ENCODE measurements at regions not wholly inside any gene's neighbourhood (a gene's known extent, or its start where the extent isn't known, plus 50 kb on each side); places are given as distances from the start of the nearest gene placed in this dataset.

- intact Hi-C loops (cut with micrococcal nuclease; ENCODE audit: unreplicated experiment) = no loop called here
- Mint-ChIP-seq H3K36me3 (ENCODE audit: insufficient read depth, unreplicated experiment) (no peaks in the 10 kb centered on the region), H3K9me3 (ENCODE audit: unreplicated experiment) (no peaks in the 10 kb centered on the region), H3K27ac (ENCODE audit: unreplicated experiment) (no peak overlapping the region), H3K27me3 (ENCODE audit: insufficient read depth, unreplicated experiment) (no peaks in the 10 kb centered on the region), H3K4me1 (ENCODE audit: low read depth, unreplicated experiment) (no peaks in the 10 kb centered on the region), H3K4me3 (ENCODE audit: unreplicated experiment) (no peak overlapping the region)
- H3K9me3 ChIP-seq = peaks cover 4% of the 10 kb centered on the region; the same call in 1 of the 2 replicates
- ChIA-PET CTCF (no interaction called here), POLR2A (no interaction called here)
- no peak for DNase-seq
- no peak overlapping the region for H3K4me3 ChIP-seq (ENCODE audit: low read depth, low read length)
- H3K36me3 ChIP-seq (ENCODE audit: control insufficient read depth, insufficient read depth, low read length) = no peaks in the 10 kb centered on the region
- TF ChIP-seq, protein P1, sequence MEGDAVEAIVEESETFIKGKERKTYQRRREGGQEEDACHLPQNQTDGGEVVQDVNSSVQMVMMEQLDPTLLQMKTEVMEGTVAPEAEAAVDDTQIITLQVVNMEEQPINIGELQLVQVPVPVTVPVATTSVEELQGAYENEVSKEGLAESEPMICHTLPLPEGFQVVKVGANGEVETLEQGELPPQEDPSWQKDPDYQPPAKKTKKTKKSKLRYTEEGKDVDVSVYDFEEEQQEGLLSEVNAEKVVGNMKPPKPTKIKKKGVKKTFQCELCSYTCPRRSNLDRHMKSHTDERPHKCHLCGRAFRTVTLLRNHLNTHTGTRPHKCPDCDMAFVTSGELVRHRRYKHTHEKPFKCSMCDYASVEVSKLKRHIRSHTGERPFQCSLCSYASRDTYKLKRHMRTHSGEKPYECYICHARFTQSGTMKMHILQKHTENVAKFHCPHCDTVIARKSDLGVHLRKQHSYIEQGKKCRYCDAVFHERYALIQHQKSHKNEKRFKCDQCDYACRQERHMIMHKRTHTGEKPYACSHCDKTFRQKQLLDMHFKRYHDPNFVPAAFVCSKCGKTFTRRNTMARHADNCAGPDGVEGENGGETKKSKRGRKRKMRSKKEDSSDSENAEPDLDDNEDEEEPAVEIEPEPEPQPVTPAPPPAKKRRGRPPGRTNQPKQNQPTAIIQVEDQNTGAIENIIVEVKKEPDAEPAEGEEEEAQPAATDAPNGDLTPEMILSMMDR (IDR thresholded peaks at IDR 0.05; ENCODE audit: insufficient read depth in 1 of 2, low read depth in 1 of 2, low read length in 1 of 2, severe bottlenecking in 1 of 2, unreplicated experiment in 1 of 2) = no peak
- no peaks in the 10 kb centered on the region for H3K4me1 ChIP-seq
- no TSS peak for BruUV-seq (replicated peaks)
- H3K27me3 ChIP-seq (replicated peaks; ENCODE audit: control insufficient read depth, insufficient read depth, low read length) = no peaks in the 10 kb centered on the region
These were observed 563.3 kb downstream of the DOK5 start for GRCh38 chr20:55038684-55039083.

GRCh38 chr20:55031971-55032370 is 556.6 kb downstream of the DOK5 start:
- no peaks in the 10 kb centered on the region for H3K9me3 Mint-ChIP-seq (ENCODE audit: unreplicated experiment)
- DNase-seq = no peak
- BruUV-seq (replicated peaks) = no TSS peak
- intact Hi-C loops (cut with micrococcal nuclease; ENCODE audit: unreplicated experiment) = no loop called here
- H3K27me3 ChIP-seq (replicated peaks; ENCODE audit: control insufficient read depth, insufficient read depth, low read length) = no peaks in the 10 kb centered on the region
- no peaks in the 10 kb centered on the region for H3K4me1 ChIP-seq
- ChIA-PET POLR2A (no interaction called here), CTCF (no interaction called here)
- H3K27ac Mint-ChIP-seq (ENCODE audit: unreplicated experiment) = no peak overlapping the region
- H3K36me3 Mint-ChIP-seq (ENCODE audit: insufficient read depth, unreplicated experiment) = no peaks in the 10 kb centered on the region
- no peaks in the 10 kb centered on the region for H3K36me3 ChIP-seq (ENCODE audit: control insufficient read depth, insufficient read depth, low read length)
- H3K27me3 Mint-ChIP-seq (ENCODE audit: insufficient read depth, unreplicated experiment) = no peaks in the 10 kb centered on the region
- TF ChIP-seq, protein P1 (IDR thresholded peaks at IDR 0.05; ENCODE audit: insufficient read depth in 1 of 2, low read depth in 1 of 2, low read length in 1 of 2, severe bottlenecking in 1 of 2, unreplicated experiment in 1 of 2) = no peak
- H3K4me3 ChIP-seq (ENCODE audit: low read depth, low read length) = no peak overlapping the region
- no peaks in the 10 kb centered on the region for H3K4me1 Mint-ChIP-seq (ENCODE audit: low read depth, unreplicated experiment)
- no peaks in the 10 kb centered on the region for H3K9me3 ChIP-seq
- no peak overlapping the region for H3K4me3 Mint-ChIP-seq (ENCODE audit: unreplicated experiment)

DNA sequence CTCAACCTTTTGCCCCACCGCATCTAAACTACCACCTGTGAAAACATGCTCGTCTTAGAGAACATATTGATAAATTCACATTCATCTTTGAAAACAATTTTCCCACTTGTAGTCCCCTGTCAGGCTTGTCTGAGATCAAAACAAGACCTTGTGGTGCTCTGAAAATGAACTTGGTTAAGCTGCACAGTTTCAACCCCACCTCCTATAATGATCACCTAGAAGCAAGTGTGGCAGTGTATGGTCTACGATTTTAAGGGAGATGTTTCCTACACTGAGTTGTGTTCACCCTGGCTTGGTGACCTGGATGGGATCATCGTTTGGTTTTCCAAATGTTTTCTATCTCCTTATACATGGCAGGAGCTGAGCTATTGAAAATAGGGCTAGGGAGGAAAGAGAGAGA is 539.4 kb downstream of the DOK5 start:
- Mint-ChIP-seq H3K4me1 (ENCODE audit: low read depth, unreplicated experiment) (no peaks in the 10 kb centered on the region), H3K27ac (ENCODE audit: unreplicated experiment) (no peak overlapping the region), H3K4me3 (ENCODE audit: unreplicated experiment) (no peak overlapping the region), H3K36me3 (ENCODE audit: insufficient read depth, unreplicated experiment) (no peaks in the 10 kb centered on the region), H3K27me3 (ENCODE audit: insufficient read depth, unreplicated experiment) (peaks cover 6% of the 10 kb centered on the region), H3K9me3 (ENCODE audit: unreplicated experiment) (no peaks in the 10 kb centered on the region)
- ChIA-PET CTCF (no interaction called here), POLR2A (no interaction called here)
- no peak for DNase-seq
- Histone ChIP-seq H3K9me3 (no peaks in the 10 kb centered on the region), H3K4me1 (no peaks in the 10 kb centered on the region), H3K4me3 (ENCODE audit: low read depth, low read length) (no peak overlapping the region), H3K27me3 (replicated peaks; ENCODE audit: control insufficient read depth, insufficient read depth, low read length) (no peaks in the 10 kb centered on the region), H3K36me3 (ENCODE audit: control insufficient read depth, insufficient read depth, low read length) (no peaks in the 10 kb centered on the region)
- intact Hi-C loops (cut with micrococcal nuclease; ENCODE audit: unreplicated experiment) = no loop called here
- no TSS peak for BruUV-seq (replicated peaks)
- TF ChIP-seq, protein P1 (IDR thresholded peaks at IDR 0.05; ENCODE audit: insufficient read depth in 1 of 2, low read depth in 1 of 2, low read length in 1 of 2, severe bottlenecking in 1 of 2, unreplicated experiment in 1 of 2) = no peak

All from Caco-2 (cell line).